Neural progenitor cell (in vitro differentiated cells): ENCODE measurements at regions not wholly inside any gene's neighbourhood (a gene's known extent, or its start where the extent isn't known, plus 50 kb on each side); places are given as distances from the start of the nearest gene placed in this dataset.

Experiments used
- CTCF ChIP-seq: fragments of 200-600 bp; sonication (generic); IDR thresholded peaks from 2 replicates; pipeline ENCODE4 v1.5.1; 2017; ENCODE audit warnings: antibody characterized with exemption, mild to moderate bottlenecking
- EZH2 ChIP-seq: fragments of 200-600 bp; sonication (generic); IDR thresholded peaks from 2 replicates; pipeline ENCODE4 v1.6.1; 2017; ENCODE audit warnings: antibody characterized with exemption, mild to moderate bottlenecking, moderate library complexity
- EZH2phosphoT487 ChIP-seq: fragments of 200-600 bp; sonication (generic); IDR thresholded peaks from 2 replicates; pipeline ENCODE4 v1.6.1; 2017; ENCODE audit warnings: antibody characterized with exemption

DNA sequence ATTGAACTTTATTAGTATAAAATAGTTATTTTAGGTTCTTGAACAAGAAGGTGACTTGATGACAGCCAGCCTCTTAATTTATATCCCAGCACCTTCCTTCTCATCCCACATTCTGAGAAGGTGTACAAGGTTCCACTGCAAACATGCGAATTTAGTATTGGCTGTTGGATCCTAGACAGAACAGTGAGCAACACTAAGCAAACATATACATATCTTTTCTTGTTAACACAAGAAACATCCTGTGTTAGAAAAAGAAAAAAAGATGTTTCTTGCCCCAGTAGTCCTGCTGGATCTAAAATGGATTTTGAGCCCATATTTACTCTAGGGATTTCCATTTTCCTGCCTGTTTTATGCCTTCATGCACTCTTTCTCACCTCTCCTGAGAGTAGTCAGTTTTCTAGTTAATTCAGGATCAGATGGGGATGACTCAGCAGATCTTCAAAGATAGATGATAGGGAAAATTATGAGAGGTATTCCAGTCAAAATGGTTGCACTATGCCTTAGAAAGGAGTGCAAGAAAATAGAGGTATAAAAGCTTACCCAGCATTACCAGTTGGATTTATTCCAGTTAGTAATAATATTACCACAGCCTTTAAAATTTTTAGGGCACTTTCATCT lies 336.5 kb downstream of the MEIS1 start:
- no peak for TF ChIP-seq CTCF
- TF ChIP-seq EZH2phosphoT487 = no peak
- no peak for TF ChIP-seq EZH2
